ENCODE measurements at regions not wholly inside any gene's neighbourhood (a gene's known extent, or its start where the extent isn't known, plus 50 kb on each side); places are given as distances from the start of the nearest gene placed in this dataset.

- FAIRE-seq = no peak
- no peak for DNase-seq (ENCODE audit: low read depth)
- Histone ChIP-seq H3K36me3 (ENCODE audit: control insufficient read depth, insufficient read depth, low read length) (no peaks in the 10 kb centered on the region), H3K27me3 (ENCODE audit: control insufficient read depth, insufficient read depth, low read length) (no peaks in the 10 kb centered on the region), H3K4me3 (ENCODE audit: low read depth, low read length) (no peak overlapping the region)
- no peak for TF ChIP-seq CTCF (IDR thresholded peaks at IDR 0.05; ENCODE audit: insufficient read depth, low read length, severe bottlenecking)
These were observed 1370.3 kb upstream of the CDH9 start for GRCh38 chr5:28408651-28409050.

- no peaks in the 10 kb centered on the region for H3K27me3 ChIP-seq (ENCODE audit: control insufficient read depth, insufficient read depth, low read length)
- no peak overlapping the region for H3K4me3 ChIP-seq (ENCODE audit: low read depth, low read length)
- DNase-seq (ENCODE audit: low read depth) (peak; percentile 83), FAIRE-seq (no peak)
- no peak for TF ChIP-seq CTCF (IDR thresholded peaks at IDR 0.05; ENCODE audit: insufficient read depth, low read length, severe bottlenecking)
- no peaks in the 10 kb centered on the region for H3K36me3 ChIP-seq (ENCODE audit: control insufficient read depth, insufficient read depth, low read length)
These were observed 1369.8 kb upstream of the CDH9 start for GRCh38 chr5:28408186-28408585.

GRCh38 chr5:28404363-28405071 is 1366.1 kb upstream of the CDH9 start:
- no peak overlapping the region for H3K4me3 ChIP-seq (ENCODE audit: low read depth, low read length)
- DNase-seq (ENCODE audit: low read depth) (no peak), FAIRE-seq (no peak)
- no peak for TF ChIP-seq CTCF (IDR thresholded peaks at IDR 0.05; ENCODE audit: insufficient read depth, low read length, severe bottlenecking)
- no peaks in the 10 kb centered on the region for H3K27me3 ChIP-seq (ENCODE audit: control insufficient read depth, insufficient read depth, low read length)
- H3K36me3 ChIP-seq (ENCODE audit: control insufficient read depth, insufficient read depth, low read length) = no peaks in the 10 kb centered on the region

- FAIRE-seq = no peak
- no peak for TF ChIP-seq CTCF (IDR thresholded peaks at IDR 0.05; ENCODE audit: insufficient read depth, low read length, severe bottlenecking)
These were observed 1365.5 kb upstream of the CDH9 start for GRCh38 chr5:28403846-28404245.

GRCh38 chr5:28402590-28403301 is 1364.4 kb upstream of the CDH9 start:
- TF ChIP-seq CTCF (IDR thresholded peaks at IDR 0.05; ENCODE audit: insufficient read depth, low read length, severe bottlenecking) = no peak
- Histone ChIP-seq H3K4me3 (ENCODE audit: low read depth, low read length) (no peak overlapping the region), H3K36me3 (ENCODE audit: control insufficient read depth, insufficient read depth, low read length) (no peaks in the 10 kb centered on the region), H3K27me3 (ENCODE audit: control insufficient read depth, insufficient read depth, low read length) (no peaks in the 10 kb centered on the region)
- FAIRE-seq (no peak), DNase-seq (ENCODE audit: low read depth) (no peak)

More at GRCh38 chr5:28403846-28404245, 1365.5 kb upstream of the CDH9 start:
- DNase-seq (ENCODE audit: low read depth) = peak; percentile 64
- Histone ChIP-seq H3K27me3 (ENCODE audit: control insufficient read depth, insufficient read depth, low read length) (no peaks in the 10 kb centered on the region), H3K36me3 (ENCODE audit: control insufficient read depth, insufficient read depth, low read length) (no peaks in the 10 kb centered on the region), H3K4me3 (ENCODE audit: low read depth, low read length) (no peak overlapping the region)
